OCI-LY7 (cell line): ENCODE measurements at regions not wholly inside any gene's neighbourhood (a gene's known extent, or its start where the extent isn't known, plus 50 kb on each side); places are given as distances from the start of the nearest gene placed in this dataset.

Experiments
- EZH2phosphoT487 ChIP-seq: fragments of 200-600 bp; sonication (generic); IDR thresholded peaks from 2 replicates; pipeline ENCODE4 v1.6.1; 2018; ENCODE audit warnings: low read depth, borderline replicate concordance, mild to moderate bottlenecking, mixed run types, antibody characterized with exemption, low read length, moderate library complexity, mixed read lengths
- TF ChIP-seq, protein P1 (sequence below): fragments of 200-600 bp; sonication (generic); conservative IDR thresholded peaks from 2 replicates; pipeline ENCODE4 v1.5.1; 2014; ENCODE audit warnings: mild to moderate bottlenecking, antibody characterized with exemption, low read length, moderate library complexity, mixed read lengths

DNA sequence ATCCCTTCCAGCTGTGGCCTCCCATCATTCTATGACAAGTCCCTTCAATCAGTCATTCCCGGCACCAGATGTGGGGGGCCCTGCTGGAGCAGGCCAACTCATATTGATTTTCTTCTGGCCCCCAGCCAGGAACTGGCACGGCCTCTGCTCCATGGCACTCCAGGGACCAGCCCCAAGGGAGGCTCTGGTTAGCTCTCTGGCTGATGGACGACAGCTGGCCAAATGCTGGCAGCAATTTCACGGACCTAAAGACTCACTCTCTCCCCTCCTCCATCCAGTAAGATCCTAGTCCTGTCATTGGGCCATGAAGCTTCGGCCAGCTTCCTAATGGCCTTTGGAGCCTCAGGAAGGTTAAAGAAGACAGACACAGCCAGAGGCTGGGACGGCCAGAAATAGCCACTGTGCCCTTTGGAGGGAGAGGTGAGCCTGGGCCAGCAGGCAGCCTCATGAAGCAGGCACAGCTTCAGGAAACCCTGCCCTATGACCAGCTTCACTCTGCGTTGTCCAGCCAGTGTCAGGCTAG, 131.0 kb downstream of the MEX3B start:
- TF ChIP-seq EZH2phosphoT487: no peak
- TF ChIP-seq, protein P1, sequence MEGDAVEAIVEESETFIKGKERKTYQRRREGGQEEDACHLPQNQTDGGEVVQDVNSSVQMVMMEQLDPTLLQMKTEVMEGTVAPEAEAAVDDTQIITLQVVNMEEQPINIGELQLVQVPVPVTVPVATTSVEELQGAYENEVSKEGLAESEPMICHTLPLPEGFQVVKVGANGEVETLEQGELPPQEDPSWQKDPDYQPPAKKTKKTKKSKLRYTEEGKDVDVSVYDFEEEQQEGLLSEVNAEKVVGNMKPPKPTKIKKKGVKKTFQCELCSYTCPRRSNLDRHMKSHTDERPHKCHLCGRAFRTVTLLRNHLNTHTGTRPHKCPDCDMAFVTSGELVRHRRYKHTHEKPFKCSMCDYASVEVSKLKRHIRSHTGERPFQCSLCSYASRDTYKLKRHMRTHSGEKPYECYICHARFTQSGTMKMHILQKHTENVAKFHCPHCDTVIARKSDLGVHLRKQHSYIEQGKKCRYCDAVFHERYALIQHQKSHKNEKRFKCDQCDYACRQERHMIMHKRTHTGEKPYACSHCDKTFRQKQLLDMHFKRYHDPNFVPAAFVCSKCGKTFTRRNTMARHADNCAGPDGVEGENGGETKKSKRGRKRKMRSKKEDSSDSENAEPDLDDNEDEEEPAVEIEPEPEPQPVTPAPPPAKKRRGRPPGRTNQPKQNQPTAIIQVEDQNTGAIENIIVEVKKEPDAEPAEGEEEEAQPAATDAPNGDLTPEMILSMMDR: no peak
